Parathyroid adenoma (tissue), 2 donors: ENCODE measurements at regions not wholly inside any gene's neighbourhood (a gene's known extent, or its start where the extent isn't known, plus 50 kb on each side); places are given as distances from the start of the nearest gene placed in this dataset.

Experiments used
- H2AFZ ChIP-seq: fragments of 300-600 bp; sonication (generic); one replicate; pipeline ENCODE4 v1.7.0; 2017; ENCODE audit warnings: antibody characterized with exemption, mild to moderate bottlenecking
- H3K27ac ChIP-seq: fragments of 300-600 bp; sonication (generic); one replicate; pipeline ENCODE4 v1.7.0; 2017
- H3K27me3 ChIP-seq: fragments of 300-600 bp; sonication (generic); one replicate; pipeline ENCODE4 v1.7.0; 2017; ENCODE audit warnings: low read length; ENCODE audit not compliant: control insufficient read depth, insufficient read depth
- H3K36me3 ChIP-seq: fragments of 300-600 bp; sonication (generic); one replicate; pipeline ENCODE4 v1.7.0; 2017; ENCODE audit warnings: low read length; ENCODE audit not compliant: control insufficient read depth, insufficient read depth
- H3K4me1 ChIP-seq: fragments of 300-600 bp; sonication (generic); one replicate; pipeline ENCODE4 v1.7.0; 2017; ENCODE audit warnings: control low read depth
- H3K4me2 ChIP-seq: fragments of 300-600 bp; sonication (generic); one replicate; pipeline ENCODE4 v1.7.0; 2017; ENCODE audit warnings: low read length
- H3K4me3 ChIP-seq: fragments of 300-600 bp; sonication (generic); one replicate; pipeline ENCODE4 v1.7.0; 2017; ENCODE audit warnings: low read depth, low read length
- H3K79me2 ChIP-seq: fragments of 300-600 bp; sonication (generic); one replicate; pipeline ENCODE4 v1.7.0; 2017; ENCODE audit warnings: control low read depth
- H3K9ac ChIP-seq: fragments of 300-600 bp; sonication (generic); one replicate; pipeline ENCODE4 v1.7.0; 2017; ENCODE audit warnings: mild to moderate bottlenecking
- H3K9me3 ChIP-seq: fragments of 300-600 bp; sonication (generic); one replicate; pipeline ENCODE4 v1.7.0; 2017; ENCODE audit warnings: low read length; ENCODE audit not compliant: control insufficient read depth
- CTCF ChIP-seq: fragments of 300-600 bp; sonication (generic); IDR thresholded peaks from one replicate; pipeline ENCODE4 v1.7.0; 2017; ENCODE audit warnings: antibody characterized with exemption, mild to moderate bottlenecking
- donor health status: primary hyperparathyroidism.

GRCh38 chr10:65470986-65471385 is 1454.8 kb upstream of the LRRTM3 start:
- Histone ChIP-seq H3K36me3 (no peaks in the 10 kb centered on the region), H3K27ac (no peak overlapping the region), H3K4me1 (no peaks in the 10 kb centered on the region), H3K9ac (no peak overlapping the region), H3K79me2 (no peaks in the 10 kb centered on the region), H3K4me2 (no peak overlapping the region), H2AFZ (no peak overlapping the region), H3K27me3 (no peaks in the 10 kb centered on the region), H3K9me3 (no peaks in the 10 kb centered on the region), H3K4me3 (no peak overlapping the region)
- no peak for TF ChIP-seq CTCF

GRCh38 chr10:65482848-65483247 is 1443.0 kb upstream of the LRRTM3 start:
- no peak overlapping the region for H3K9ac ChIP-seq

GRCh38 chr10:65491799-65492198 is 1434.0 kb upstream of the LRRTM3 start:
- Histone ChIP-seq H3K36me3 (no peaks in the 10 kb centered on the region), H3K4me3 (no peak overlapping the region), H3K4me2 (no peak overlapping the region), H3K27me3 (no peaks in the 10 kb centered on the region), H3K4me1 (no peaks in the 10 kb centered on the region), H3K79me2 (no peaks in the 10 kb centered on the region), H2AFZ (no peak overlapping the region), H3K9me3 (no peaks in the 10 kb centered on the region), H3K27ac (no peak overlapping the region), H3K9ac (no peak overlapping the region)
- no peak for TF ChIP-seq CTCF

More at GRCh38 chr10:65482848-65483247, 1443.0 kb upstream of the LRRTM3 start:
- no peaks in the 10 kb centered on the region for H3K36me3 ChIP-seq
- H2AFZ ChIP-seq = no peak overlapping the region
- no peak overlapping the region for H3K27ac ChIP-seq
- H3K4me2 ChIP-seq = no peak overlapping the region
- H3K79me2 ChIP-seq = no peaks in the 10 kb centered on the region
- no peaks in the 10 kb centered on the region for H3K4me1 ChIP-seq
- H3K4me3 ChIP-seq = no peak overlapping the region
- TF ChIP-seq CTCF = no peak
- no peaks in the 10 kb centered on the region for H3K9me3 ChIP-seq
- H3K27me3 ChIP-seq = no peaks in the 10 kb centered on the region

GRCh38 chr10:65496541-65496940 is 1429.3 kb upstream of the LRRTM3 start:
- H3K9ac ChIP-seq = no peak overlapping the region
- no peaks in the 10 kb centered on the region for H3K79me2 ChIP-seq
- no peak overlapping the region for H3K27ac ChIP-seq
- no peak overlapping the region for H2AFZ ChIP-seq
- no peak for TF ChIP-seq CTCF
- no peaks in the 10 kb centered on the region for H3K9me3 ChIP-seq
- H3K27me3 ChIP-seq = no peaks in the 10 kb centered on the region
- no peak overlapping the region for H3K4me3 ChIP-seq
- no peaks in the 10 kb centered on the region for H3K36me3 ChIP-seq
- no peaks in the 10 kb centered on the region for H3K4me1 ChIP-seq
- H3K4me2 ChIP-seq = no peak overlapping the region

GRCh38 chr10:65497837-65498236 is 1428.0 kb upstream of the LRRTM3 start:
- H3K79me2 ChIP-seq = no peaks in the 10 kb centered on the region
- no peaks in the 10 kb centered on the region for H3K4me1 ChIP-seq
- no peaks in the 10 kb centered on the region for H3K36me3 ChIP-seq
- no peak overlapping the region for H3K4me2 ChIP-seq
- H3K4me3 ChIP-seq = no peak overlapping the region
- no peaks in the 10 kb centered on the region for H3K9me3 ChIP-seq
- no peak overlapping the region for H3K9ac ChIP-seq
- H3K27me3 ChIP-seq = no peaks in the 10 kb centered on the region
- no peak overlapping the region for H2AFZ ChIP-seq
- no peak overlapping the region for H3K27ac ChIP-seq
- no peak for TF ChIP-seq CTCF
